GM21381 (cell line): ENCODE measurements at regions not wholly inside any gene's neighbourhood (a gene's known extent, or its start where the extent isn't known, plus 50 kb on each side); places are given as distances from the start of the nearest gene placed in this dataset.
"Not testable (repeated sequence)": the region's sequence is repeated elsewhere in the genome, so short reads cannot be mapped to it uniquely, and the experiment has no call there.

Experiments
- ATAC-seq: cut with Tn5 transposase; IDR thresholded peaks from one replicate; pipeline ENCODE4 v1.9.1; 2021; ENCODE audit warnings: mild to moderate bottlenecking, moderate library complexity; ENCODE audit not compliant: unreplicated experiment

- no peak for ATAC-seq
Observed at GRCh38 chr1:178572604-178573003, 59.7 kb downstream of the TEX35 start.

GRCh38 chr1:178573330-178573729, 60.4 kb downstream of the TEX35 start:
- ATAC-seq: peak; percentile 80

- no peak for ATAC-seq
Observed at GRCh38 chr1:178574345-178574744, 61.4 kb downstream of the TEX35 start.

- ATAC-seq: no peak
Observed at GRCh38 chr1:178575611-178576361, 62.9 kb downstream of the TEX35 start.

GRCh38 chr1:178576841-178577240, 63.9 kb downstream of the TEX35 start:
- ATAC-seq: no peak

GRCh38 chr1:178577882-178578281, 65.0 kb downstream of the TEX35 start:
- no peak for ATAC-seq

GRCh38 chr1:178578541-178578940, 65.6 kb downstream of the TEX35 start:
- ATAC-seq: no peak

- no peak for ATAC-seq
Observed at GRCh38 chr1:178579095-178579494, 66.2 kb downstream of the TEX35 start.

- ATAC-seq: peak; percentile 45
Observed at GRCh38 chr1:178579562-178579961, 66.7 kb downstream of the TEX35 start.

GRCh38 chr1:178580096-178580495, 67.2 kb downstream of the TEX35 start:
- ATAC-seq: no peak

GRCh38 chr1:178580876-178581275, 68.0 kb downstream of the TEX35 start:
- no peak for ATAC-seq

GRCh38 chr1:178581351-178582303, 68.7 kb downstream of the TEX35 start:
- peak; percentile 77 for ATAC-seq

GRCh38 chr1:178587096-178587495, 74.2 kb downstream of the TEX35 start:
- ATAC-seq: no peak

- no peak for ATAC-seq
Observed at GRCh38 chr1:178587975-178588374, 75.1 kb downstream of the TEX35 start.

GRCh38 chr1:178589042-178589441, 76.1 kb downstream of the TEX35 start:
- not testable (repeated sequence) for ATAC-seq

GRCh38 chr1:178591811-178592210, 78.9 kb downstream of the TEX35 start:
- ATAC-seq: not testable (repeated sequence)

GRCh38 chr1:178593515-178593914, 80.6 kb downstream of the TEX35 start:
- no peak for ATAC-seq

- ATAC-seq: no peak
Observed at GRCh38 chr1:178594133-178594532, 81.2 kb downstream of the TEX35 start.

- no peak for ATAC-seq
Observed at GRCh38 chr1:178595491-178595890, 82.6 kb downstream of the TEX35 start.

- ATAC-seq: no peak
Observed at GRCh38 chr1:178599087-178599486, 86.2 kb downstream of the TEX35 start.

GRCh38 chr1:178599745-178600144, 86.8 kb downstream of the TEX35 start:
- peak; percentile 73 for ATAC-seq

- no peak for ATAC-seq
Observed at GRCh38 chr1:178603926-178604325, 91.0 kb downstream of the TEX35 start.
